ENCODE measurements at regions not wholly inside any gene's neighbourhood (a gene's known extent, or its start where the extent isn't known, plus 50 kb on each side); places are given as distances from the start of the nearest gene placed in this dataset.

DNA sequence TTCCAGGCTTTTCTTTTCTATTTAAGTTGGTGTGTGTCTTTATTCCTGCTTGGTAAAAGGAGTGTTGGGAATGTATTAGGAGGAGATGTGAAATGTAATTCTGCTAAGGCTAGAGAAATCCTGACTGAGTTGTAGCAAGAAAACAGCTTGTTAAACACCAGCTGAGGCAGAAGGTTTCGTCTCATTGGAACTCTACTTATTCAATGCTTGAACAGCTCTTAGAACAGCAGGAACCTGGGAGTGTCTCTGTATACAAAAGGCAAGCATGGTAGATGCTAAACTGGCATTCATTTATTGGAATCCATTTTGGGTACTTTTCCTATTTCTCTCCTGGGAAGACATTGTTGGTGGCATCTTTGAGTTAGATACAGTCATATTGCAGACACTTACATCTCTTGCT, 280.9 kb downstream of the HRH4 start:
- no peak for DNase-seq

DNA sequence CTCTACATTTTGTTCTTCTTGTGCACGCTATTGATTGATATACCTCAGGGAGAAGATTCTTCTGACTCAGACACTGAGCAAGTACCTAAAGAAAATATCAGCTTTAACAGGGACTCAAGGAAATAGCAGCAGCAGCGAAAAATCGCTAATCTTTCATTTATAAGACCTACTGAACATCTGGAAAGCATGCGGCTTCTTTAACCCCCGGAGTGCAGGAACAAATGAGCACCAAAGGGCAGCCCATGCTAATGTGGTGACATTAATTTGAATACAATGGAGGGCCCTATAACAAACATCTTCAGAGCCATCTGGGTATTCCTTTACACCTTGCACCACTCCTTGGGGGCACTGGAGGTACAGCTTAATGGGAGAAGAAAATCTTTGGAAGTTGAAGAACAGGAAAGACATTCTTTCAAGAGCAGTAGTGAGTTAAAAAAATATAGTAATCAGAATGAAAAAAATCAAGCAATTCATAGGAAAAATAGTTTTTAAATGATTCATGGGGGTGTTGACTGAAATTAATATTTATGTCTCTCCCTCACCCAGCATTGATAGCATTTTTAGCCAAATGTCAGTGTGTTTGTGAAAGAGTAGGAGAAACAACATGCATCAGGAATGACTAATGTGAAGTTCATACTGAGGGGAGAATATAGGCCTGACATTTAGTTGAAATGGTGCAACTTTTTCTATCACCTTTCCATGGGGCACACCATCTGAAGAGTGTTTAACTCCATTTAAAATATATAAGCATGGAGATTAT, 281.7 kb downstream of the HRH4 start:
- DNase-seq: no peak

DNA sequence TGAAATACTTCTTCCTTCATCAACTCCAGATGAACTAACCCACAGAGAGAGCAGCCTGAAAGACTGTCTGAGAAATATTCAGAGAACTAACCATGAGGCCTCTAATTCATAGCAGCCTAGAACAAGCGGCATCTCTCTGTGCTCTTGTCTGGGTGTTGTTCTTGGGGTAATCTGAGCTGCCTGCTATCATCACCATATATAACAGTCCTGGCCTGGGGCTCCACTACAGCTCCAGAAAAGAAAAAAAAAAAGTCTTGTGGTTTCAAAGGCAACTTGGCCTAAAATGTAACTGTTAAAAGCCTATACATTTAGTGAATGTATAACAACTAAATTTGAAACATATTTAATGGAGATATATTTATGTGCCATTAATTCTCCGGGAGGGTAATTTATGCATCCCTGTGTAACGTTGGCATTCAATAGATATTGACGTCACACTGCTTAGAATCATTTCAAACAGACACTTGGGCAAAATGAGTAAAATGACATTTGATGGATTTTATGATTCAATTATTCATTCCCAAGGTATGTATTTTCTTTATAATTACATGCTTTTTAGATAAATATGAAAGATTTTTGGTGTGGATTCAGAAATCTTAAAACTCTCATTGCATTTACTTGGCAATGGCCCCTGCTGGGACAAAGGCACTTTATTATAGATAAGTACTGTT, 294.3 kb downstream of the HRH4 start:
- no peak for DNase-seq

DNA sequence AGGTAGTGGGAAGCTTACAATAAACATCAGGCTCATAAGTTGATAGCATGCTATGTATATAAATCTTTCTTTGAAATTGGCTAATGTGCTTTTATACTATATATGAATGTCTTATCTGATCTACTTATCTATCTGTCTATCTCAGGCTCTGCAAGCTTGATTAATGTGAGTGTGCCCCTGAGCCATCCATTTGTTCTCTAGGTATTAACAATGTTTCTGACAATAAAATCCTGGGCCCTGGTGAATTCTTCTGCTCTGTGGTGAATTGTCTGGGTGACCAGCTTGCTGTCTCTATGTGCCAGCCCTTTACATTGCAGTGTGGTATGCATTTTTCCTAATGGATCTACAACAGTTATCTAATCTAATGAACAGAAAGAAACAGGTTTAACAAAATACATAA, 295.9 kb downstream of the HRH4 start:
- no peak for DNase-seq

DNA sequence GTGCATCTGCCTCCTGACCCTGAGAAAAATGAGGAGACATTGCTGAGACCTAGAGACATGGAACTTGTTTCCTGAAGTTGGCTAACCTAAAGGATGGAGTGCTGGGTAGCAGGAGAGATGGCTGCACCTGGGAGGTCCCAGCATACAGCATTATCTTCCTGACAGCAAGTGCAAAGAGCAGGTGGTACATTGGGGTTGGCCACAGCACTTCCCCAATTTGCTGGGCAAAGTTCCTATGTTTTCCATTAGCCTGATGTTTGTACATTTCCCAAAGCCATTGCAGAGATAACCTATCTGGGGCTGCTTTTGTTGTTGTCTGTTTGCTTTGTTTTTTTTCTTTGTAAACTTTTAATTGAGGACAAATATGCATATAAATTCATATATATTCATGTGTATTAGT, 296.7 kb downstream of the HRH4 start:
- DNase-seq: no peak

DNA sequence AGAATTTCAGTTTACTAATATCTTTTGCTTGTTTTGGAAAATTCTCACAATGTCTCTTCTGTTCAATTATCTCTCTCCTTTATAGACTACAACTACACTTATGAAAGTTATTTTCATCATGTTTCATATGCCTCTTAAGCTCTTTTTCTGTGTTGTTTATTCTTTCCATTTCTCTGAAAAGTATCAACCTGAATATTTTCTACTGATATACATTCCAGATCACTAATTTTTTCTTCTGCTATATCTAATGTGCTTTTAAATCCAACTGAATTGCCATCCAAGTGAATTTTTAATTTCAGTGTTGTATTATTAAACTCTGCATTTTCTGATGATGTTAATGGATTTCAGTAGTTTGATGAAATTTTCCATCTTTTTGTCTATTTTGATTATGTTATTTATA, 301.3 kb downstream of the HRH4 start:
- DNase-seq: no peak

DNA sequence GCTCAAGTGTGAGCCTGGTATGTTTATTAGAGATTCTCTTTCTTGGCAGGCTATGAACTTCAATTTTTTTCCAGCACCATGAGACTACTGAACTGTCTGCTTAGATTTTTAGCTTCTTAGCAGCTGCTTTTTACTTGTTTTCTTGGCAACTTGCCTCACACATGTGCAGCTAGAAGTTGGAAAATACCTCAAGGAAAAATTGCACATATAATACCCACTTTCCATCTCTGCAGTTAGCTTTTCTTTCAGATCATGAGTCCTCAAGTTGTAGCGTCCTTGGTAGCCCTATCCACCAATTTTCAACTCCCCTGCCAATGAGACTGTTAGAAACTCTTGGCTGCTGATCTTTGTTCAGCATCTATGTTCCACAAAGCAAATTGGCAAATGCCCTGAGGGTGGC, 302.1 kb downstream of the HRH4 start:
- no peak for DNase-seq

DNA sequence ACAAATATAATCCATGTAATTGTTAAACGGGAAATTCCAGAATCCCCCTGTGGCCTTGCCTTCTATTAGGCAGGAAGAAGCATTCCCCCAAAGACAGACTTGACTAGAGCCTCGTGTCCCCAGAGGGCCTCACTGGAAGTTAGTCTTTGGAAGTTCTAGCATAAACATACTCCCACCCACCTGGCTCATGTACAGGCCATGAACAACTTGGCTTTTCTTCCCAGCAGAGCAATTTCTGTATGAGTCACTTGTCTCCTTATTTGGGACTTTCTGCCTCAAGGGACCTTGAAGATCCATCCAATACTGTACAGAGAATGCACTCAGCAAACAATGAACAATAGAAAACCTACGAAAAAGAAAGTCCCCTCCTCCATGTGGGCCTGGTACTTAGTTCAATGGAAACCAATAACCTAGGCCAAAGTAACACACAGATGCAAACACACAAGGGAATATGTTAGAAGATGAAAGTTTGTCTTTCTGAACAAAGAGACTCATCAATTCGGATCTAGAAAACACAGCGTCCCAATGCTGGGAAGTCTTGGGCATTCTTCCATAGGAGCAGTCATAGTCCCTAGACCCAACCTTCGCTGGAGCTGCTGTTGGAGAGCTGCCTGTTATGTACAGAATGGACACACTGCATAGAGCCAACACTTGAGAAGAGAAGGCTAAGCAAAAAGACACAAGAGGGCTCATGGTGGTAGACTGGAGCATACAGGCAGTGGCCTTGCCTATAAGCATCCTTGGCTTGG, 303.5 kb downstream of the HRH4 start:
- DNase-seq: no peak

DNA sequence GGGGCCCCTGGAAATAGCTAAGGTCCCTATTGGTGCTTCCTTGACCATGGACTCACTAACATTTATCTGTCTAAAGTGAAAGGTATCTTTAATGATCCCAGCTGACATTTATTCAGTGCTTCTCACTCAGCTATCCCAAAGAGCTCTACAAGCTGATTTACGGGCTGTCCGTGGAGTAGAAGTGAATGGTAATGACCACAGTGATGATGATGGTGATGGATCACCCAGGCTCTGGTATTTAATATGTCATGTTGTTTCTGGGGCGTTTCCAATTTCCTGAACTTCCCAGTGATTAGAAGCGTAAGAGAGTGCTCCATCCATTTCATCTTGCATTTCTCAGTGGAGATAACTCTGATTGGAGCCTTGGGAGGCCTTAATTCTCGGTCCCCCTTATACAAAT, 304.3 kb downstream of the HRH4 start:
- DNase-seq: no peak

DNA sequence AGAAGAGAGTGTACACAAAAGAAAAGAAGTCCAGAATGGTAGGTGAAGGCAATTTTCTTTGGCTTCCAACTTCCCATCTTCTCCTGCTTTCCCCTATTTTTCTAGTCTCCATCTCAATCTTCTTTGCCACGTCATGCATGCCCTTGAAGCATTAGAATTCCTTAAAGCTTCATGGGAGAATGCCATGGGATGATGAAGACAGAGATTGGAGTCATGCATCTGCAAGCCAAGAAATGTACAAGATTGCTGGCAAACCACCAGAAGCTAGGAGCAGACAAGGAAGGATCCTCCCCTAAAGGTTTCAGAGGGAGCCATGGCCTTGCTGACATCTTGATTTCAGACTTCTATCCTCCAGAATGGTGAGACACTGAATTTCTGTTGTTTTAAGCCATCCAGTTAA, 305.9 kb downstream of the HRH4 start:
- no peak for DNase-seq

DNA sequence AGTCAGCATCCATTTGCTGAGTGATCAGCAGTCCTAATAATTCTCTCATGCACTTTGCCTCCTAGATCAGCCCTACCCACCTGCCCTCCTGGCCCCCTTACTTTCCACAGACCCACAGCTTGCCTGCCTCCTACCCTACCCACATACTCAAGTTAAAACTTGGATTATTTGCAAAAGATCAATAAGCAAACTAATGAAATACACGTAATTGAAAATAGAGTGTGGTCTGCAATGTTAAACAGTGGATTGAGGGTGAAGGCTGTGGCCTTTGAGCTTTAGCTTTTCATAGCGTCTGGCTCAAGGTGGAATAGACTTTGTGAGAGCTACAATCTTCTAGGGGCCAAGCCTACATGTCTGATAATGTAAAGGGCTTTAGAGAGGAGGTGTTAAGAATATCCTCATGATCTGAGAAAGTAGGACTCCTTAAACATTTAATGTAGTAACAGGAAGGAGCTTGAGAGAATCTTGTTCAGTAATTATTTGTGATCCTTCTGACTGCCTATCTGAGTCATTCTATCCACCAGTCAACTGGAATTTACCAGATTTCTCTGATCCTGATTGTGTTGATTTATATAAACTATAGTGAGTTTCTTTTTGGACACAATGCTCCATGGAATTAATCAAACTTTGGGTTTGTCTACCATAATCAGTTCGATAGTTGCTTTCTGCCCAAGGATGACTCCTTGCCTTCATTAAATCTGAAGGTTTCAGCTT, 310.0 kb downstream of the HRH4 start:
- DNase-seq: no peak

DNA sequence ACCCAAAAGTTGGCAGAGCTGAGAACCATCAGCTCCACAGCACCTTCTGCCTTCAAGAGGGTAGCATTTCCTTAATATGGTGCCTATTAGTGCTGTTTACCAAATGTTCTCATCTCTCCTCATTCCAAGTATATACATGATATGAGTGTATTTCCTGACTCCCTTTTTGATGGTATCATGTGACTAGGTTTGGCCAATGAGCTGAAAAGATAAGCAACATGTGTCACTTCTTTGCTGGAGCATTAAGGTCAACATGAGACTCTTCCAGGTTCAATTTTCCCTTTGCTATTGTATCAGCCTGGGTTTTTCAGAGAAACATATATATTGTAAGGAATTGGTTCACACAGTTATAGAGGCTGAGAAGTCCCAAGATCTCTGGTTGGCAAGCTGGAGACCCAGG, 310.9 kb downstream of the HRH4 start:
- no peak for DNase-seq

DNA sequence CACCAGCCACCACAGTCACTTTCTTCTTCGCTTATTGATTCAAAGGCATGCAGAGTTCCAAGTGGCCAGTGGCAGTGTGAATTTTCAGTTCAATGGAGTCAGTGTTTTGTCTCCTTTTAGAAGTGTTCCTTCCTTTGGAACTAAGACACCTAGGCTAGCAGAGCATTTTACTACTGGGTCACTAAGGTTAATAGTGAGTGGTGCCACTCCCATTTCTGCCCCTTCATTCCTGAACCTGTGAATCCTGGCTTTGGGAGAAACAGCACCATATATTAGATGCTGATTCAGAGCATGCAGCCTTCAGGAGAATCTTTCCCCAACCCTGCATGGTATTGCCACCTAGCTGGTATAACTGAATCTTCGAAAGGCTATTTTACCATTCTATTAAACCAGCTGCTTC, 312.7 kb downstream of the HRH4 start:
- no peak for DNase-seq

DNA sequence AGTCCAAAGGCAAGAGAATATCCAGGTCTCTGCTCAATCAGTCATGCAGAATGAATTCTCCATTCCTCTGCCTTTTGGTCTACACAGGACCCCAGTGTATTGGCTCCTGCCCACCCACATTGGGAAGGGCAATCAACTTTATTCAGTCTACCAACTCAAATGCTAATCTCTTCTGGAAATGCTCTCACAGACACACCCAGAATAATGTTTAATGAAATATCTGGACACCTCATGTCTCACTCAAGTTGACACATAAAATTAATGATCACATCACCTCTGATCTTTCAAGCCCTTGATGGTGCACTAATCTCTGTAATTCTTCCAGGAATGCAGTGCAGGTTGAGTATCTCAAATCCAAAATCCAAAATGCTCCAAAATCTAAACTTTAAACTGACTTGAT, 315.6 kb downstream of the HRH4 start:
- DNase-seq: no peak

DNA sequence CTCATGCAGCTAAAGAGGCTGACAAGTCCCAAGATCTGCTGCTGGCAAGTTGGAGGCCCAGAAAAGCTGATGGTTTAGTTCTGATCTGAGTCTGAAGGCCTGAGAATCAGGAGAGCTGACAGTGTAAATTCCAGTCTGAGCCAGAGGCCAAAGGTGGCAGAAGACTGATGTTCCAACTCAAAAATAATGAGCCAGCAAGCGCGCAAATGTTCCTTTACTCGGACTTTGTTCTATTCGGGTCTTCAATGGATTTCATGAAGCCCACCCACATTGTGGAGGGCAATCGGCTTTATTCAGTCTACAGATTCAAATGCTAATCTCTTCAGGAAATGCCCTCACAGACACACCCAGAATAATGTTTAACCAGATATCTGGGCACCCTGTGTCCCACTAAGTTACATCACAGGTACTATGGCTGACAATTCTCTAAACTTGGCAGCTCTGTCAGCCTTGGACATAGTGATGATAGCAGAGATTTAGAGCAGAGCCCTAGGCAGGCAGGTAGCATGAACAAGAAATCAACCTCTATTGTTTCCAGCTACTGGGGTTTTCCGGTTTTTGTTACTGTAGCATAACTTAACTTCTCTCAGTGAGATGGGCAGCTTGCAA, 318.5 kb downstream of the HRH4 start:
- DNase-seq: no peak

DNA sequence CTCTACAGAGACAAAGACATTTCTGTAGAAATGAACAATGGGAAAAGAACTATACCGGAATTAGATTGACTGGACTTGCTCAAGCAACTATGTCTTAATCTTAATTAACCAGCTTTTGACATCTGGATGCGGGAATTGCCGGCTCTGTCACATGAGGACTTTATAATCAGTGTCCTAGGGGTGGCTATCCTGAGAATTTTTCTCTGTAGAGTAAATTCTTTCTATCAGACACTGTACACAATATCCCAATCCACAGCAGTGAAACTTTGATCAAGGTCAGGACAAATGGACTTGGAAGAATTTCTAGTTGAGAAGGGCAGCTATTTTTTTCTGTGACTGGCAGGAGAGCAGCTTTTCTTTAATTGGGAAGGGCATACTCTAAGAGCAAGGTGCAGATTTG, 322.1 kb downstream of the HRH4 start:
- no peak for DNase-seq

DNA sequence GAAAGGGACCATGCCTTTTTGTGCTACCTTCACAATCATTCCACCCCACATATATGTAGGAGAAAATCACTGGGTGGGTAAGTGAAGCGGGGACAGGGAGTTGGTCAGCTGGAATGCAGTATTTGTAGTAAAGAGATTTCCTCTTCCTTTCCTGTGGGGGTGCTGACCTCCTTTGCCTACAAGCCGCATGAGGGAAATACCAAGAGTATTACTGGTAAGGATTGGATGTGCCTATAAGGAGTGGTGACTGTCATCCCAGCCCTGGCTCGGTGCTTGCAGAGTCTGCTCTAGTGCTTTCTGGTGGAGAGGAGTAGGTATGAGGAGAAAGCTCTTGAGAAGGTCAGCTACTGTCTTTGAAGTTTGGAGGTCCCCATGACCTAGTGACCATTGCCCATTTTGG, 324.6 kb downstream of the HRH4 start:
- no peak for DNase-seq

DNA sequence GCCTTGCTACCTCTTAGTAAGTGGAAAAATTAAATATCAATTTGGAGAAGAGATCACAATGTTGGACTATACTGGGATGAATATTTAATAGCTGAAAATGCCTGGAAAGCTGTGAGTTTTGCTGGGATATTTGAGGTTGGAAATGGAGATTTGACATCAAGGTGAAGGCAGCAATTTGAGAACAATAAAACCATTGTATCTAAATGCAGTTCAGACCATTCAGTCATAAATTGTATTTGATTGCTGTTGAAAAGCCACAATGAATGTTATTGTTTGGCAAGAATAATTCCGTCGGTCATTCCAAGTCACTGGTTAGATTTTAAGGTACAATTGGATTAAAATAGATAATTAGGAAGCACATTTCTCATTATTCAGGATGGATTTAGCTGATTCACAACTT, 325.6 kb downstream of the HRH4 start:
- DNase-seq: no peak

DNA sequence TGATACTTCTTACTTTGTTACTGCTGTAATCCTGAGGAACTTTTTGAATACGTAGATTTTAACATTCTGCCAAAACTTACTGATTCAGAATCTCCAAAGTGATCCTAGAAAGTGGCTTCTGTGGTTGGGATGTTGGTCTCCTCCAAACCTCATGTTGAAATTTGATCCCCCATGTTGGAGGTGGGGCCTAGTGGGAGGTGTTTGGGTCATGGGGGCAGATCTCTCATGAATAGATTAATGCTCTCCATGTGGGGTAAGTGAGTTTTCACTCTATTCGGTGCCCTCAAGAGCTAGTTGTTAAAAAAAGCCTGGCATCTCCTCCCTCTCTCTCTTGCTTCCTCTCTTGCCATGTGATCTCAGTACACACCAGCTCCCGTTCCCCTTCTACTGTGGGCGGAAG, 329.9 kb downstream of the HRH4 start:
- no peak for DNase-seq

DNA sequence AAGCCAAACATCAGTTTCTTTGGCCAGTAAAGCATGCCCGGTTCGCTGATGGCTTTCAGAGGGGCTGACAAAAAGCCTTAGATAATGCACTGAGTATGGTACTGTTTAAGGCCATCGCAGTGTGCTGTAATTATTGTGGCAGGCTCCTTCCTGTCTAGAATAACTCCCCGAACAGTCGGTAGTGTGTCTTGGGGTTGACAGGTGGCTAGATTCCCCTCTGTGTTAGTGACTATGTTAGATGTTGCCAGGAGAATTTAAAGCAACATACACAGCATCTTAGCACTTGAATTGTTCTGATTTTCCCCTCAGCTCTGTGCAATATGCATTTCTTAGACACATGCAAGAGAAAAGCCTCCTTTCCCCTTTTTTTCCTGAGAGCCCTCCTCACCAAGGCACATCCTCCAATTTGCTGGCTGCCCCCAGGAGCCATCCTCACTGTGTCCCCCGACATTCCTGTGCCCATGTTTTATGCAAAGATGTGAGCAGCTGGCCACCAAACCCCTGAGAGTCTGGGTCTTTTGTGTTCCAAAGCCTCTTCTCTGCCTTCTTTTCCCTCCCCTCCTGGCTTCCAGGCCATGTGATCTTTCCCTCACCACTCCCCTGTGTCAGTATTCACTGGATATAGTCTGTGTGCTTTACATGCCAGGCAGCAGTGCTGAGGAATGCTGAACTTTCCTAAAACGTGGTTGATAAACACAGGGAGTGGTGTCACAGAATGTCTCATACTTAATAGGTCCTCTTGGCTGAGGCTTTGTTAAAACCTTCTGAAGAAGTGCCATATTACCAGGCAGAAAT, 331.5 kb downstream of the HRH4 start:
- DNase-seq: no peak

DNA sequence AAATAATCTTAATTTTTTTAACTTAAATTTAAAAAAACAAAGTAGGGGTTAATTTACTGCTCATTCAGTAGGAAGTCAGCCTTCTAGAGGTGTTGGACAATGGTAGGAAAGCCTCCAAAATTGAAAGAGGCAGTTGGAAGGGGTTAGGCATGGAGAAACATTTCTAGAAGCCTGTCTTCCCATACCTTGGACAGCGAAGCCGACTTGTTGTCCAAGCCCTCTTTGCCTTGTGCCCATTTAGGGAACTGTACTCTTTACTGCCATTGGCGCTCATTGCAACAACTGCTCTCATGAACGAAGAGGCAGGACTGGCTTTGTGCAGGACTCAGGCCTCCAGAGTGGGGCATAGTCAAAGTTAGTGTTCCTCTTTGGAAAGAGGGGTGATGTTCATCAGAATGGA, 333.3 kb downstream of the HRH4 start:
- DNase-seq: no peak

DNA sequence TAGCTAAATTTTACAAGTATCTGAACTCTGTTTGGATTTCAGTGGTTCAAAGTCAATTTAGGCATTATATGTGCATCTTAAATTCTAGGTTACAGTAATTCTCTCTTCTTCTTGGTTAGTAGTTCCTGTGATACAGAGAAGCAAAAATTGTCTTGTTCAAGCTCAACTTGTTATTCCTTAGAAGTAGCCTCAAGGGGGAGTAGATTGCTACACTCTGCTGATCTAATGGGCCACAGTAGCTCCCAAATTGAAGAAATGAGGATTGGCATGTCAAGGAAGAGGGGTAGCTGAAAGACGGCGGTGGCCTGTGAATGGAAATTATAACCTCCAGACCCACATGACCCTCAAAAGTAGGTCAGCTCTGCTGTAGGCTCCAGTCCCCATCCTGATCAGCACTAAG, 334.7 kb downstream of the HRH4 start:
- DNase-seq: no peak
